Karpas-422 (cell line): ENCODE measurements at regions not wholly inside any gene's neighbourhood (a gene's known extent, or its start where the extent isn't known, plus 50 kb on each side); places are given as distances from the start of the nearest gene placed in this dataset.

Source experiments
- DNase-seq: peaks from one replicate; pipeline ENCODE4 v3.0.0-alpha.2; 2015
- H2AFZ ChIP-seq: fragments of 200-600 bp; sonication (generic); 2 replicates; pipeline ENCODE4 v1.6.1; 2014; ENCODE audit warnings: antibody characterized with exemption, low read length, mixed read lengths
- H3K27ac ChIP-seq: fragments of 200-600 bp; sonication (generic); 2 replicates; pipeline ENCODE4 v1.5.1; 2014; ENCODE audit warnings: mild to moderate bottlenecking, low read length, moderate library complexity
- H3K27me3 ChIP-seq: fragments of 200-600 bp; sonication (generic); 2 replicates; pipeline ENCODE4 v1.6.1; 2014; ENCODE audit warnings: low read length, mixed read lengths
- H3K36me3 ChIP-seq: fragments of 200-600 bp; sonication (generic); 2 replicates; pipeline ENCODE4 v1.6.1; 2014; ENCODE audit warnings: low read length, mixed read lengths; ENCODE audit not compliant: insufficient read depth
- H3K4me1 ChIP-seq: fragments of 200-600 bp; sonication (generic); 2 replicates; pipeline ENCODE4 v1.6.1; 2014; ENCODE audit warnings: mild to moderate bottlenecking, low read length, mixed read lengths
- H3K4me2 ChIP-seq: fragments of 200-600 bp; sonication (generic); 2 replicates; pipeline ENCODE4 v1.6.1; 2014; ENCODE audit warnings: low read length, low read depth, mild to moderate bottlenecking; ENCODE audit not compliant: poor library complexity, severe bottlenecking
- H3K4me3 ChIP-seq: fragments of 200-600 bp; sonication (generic); 2 replicates; pipeline ENCODE4 v1.5.1; 2014; ENCODE audit warnings: mild to moderate bottlenecking, antibody characterized with exemption, low read length, mixed read lengths
- H3K79me2 ChIP-seq: fragments of 200-600 bp; sonication (generic); 2 replicates; pipeline ENCODE4 v1.6.1; 2014; ENCODE audit warnings: mild to moderate bottlenecking, low read length, mixed read lengths
- H3K9ac ChIP-seq: fragments of 200-600 bp; sonication (generic); 2 replicates; pipeline ENCODE4 v1.6.0; 2014; ENCODE audit warnings: low read length
- H3K9me2 ChIP-seq: fragments of 200-600 bp; sonication (generic), shearing (Covaris generic); replicated peaks from 2 replicates; pipeline ENCODE4 v1.6.0; 2014; ENCODE audit warnings: mild to moderate bottlenecking, low read length, moderate library complexity; ENCODE audit not compliant: insufficient read depth
- H3K9me3 ChIP-seq: fragments of 300-700, 200-600 bp; sonication (generic); 2 replicates; pipeline ENCODE4 v1.6.1; 2014; ENCODE audit warnings: low read length, mixed read lengths
- H4K20me1 ChIP-seq: fragments of 200-600 bp; sonication (generic); 2 replicates; pipeline ENCODE4 v1.6.1; 2014; ENCODE audit warnings: mild to moderate bottlenecking, antibody characterized with exemption, low read length, low read depth; ENCODE audit not compliant: insufficient read depth

DNA sequence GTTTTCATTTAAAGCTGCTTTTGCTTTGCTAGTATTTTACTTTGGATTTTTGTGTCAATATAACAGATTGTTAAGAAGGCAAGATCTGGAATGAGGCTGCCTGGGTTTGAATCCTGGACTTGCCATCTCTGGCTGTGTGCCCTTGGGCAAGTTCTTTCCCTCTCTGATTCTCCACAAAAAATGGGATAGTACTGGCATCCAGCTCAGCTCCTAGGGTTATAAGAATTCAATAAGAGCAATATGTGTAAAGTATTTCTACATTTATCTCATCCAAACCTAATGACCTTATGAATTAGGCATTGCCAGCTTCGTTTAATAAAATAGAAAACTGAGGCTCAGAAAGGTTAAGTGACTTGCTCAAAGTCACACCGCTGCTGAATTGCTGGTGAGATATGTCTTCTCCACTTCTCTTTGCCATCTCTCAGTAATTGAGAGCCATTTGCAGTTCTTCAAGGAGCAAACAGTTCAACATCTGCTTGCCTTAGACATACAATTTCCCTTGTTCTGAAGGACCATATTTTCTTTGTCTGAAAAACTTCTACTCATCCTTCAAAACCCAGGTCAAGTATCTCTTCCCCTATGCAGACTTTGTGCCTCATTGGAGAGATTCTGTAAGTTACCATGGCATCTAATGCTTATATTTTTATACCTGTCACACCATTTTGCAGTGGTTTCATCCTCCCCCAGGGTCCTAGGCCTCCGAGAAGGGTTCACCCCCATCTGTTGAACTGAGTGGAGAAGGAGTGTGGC is 80.8 kb upstream of the TLE3 start:
- Histone ChIP-seq H3K79me2 (no peaks in the 10 kb centered on the region), H3K4me1 (peaks cover 28% of the 10 kb centered on the region), H3K9me3 (no peaks in the 10 kb centered on the region), H2AFZ (no peak overlapping the region), H3K9ac (no peak overlapping the region), H3K27ac (no peak overlapping the region), H3K4me2 (no peak overlapping the region), H3K27me3 (0 out of 2 replicates have a peak, but pooled peaks cover 3% of the 10 kb centered on the region), H3K36me3 (no peaks in the 10 kb centered on the region), H3K9me2 (no peaks in the 10 kb centered on the region), H4K20me1 (no peaks in the 10 kb centered on the region), H3K4me3 (no peak overlapping the region)
- no peak for DNase-seq

- Histone ChIP-seq H3K4me2 (no peak overlapping the region), H3K27me3 (0 out of 2 replicates have a peak, but pooled peaks cover 3% of the 10 kb centered on the region), H4K20me1 (0 out of 2 replicates have a peak, but pooled peaks cover 8% of the 10 kb centered on the region), H3K27ac (no peak overlapping the region), H3K9me2 (no peaks in the 10 kb centered on the region), H3K79me2 (no peaks in the 10 kb centered on the region), H3K4me3 (no peak overlapping the region), H3K9ac (no peak overlapping the region), H3K9me3 (no peaks in the 10 kb centered on the region), H2AFZ (no peak overlapping the region), H3K36me3 (no peaks in the 10 kb centered on the region), H3K4me1 (peaks cover 3% of the 10 kb centered on the region)
- DNase-seq, result peak; percentile 54
These were observed 75.0 kb upstream of the TLE3 start for GRCh38 chr15:70172566-70173225.

GRCh38 chr15:70172124-70172523 is 74.4 kb upstream of the TLE3 start:
- Histone ChIP-seq H3K9me2 (no peaks in the 10 kb centered on the region), H3K79me2 (no peaks in the 10 kb centered on the region), H3K27ac (no peak overlapping the region), H3K9me3 (no peaks in the 10 kb centered on the region), H4K20me1 (0 out of 2 replicates have a peak, but pooled peaks cover 8% of the 10 kb centered on the region), H2AFZ (no peak overlapping the region), H3K4me2 (no peak overlapping the region), H3K36me3 (no peaks in the 10 kb centered on the region), H3K4me3 (no peak overlapping the region), H3K4me1 (peaks cover 3% of the 10 kb centered on the region), H3K27me3 (0 out of 2 replicates have a peak, but pooled peaks cover 3% of the 10 kb centered on the region), H3K9ac (no peak overlapping the region)
- DNase-seq, result no peak

DNA sequence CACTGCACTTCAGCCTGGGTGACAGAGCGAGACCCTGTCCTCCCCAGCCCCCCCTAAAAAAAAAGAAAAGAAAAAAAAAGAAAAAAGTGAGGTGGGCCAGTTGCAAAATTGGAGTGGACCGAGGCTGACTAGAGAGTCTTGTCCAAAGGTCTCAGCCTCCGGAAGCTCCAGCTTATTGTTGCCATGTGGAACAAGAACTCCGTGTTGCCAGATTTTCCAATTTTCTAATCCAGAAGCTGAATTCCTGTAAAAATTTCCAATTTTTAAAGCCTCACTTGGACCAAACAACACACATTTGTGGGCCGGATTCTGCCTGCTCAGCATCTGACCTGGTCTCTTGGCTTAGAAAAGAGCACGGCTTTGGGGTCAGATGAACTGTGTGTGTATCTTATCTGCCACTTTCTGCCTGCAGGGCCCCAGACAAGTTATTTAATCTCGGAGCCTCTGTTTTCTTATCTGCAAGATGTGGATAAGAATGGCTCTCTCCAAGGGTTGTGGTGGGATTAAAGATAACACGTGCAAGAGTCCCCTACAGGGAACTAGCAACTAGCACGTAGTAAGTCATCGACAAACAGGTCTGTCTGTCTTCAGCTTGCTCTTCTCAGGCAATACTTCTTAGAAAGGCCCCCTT is 73.7 kb upstream of the TLE3 start:
- H4K20me1 ChIP-seq, result 0 out of 2 replicates have a peak, but pooled peaks cover 8% of the 10 kb centered on the region
- no peaks in the 10 kb centered on the region for H3K9me3 ChIP-seq
- no peaks in the 10 kb centered on the region for H3K79me2 ChIP-seq
- H3K27me3 ChIP-seq, result 0 out of 2 replicates have a peak, but pooled peaks cover 3% of the 10 kb centered on the region
- no peak overlapping the region for H2AFZ ChIP-seq
- no peaks in the 10 kb centered on the region for H3K36me3 ChIP-seq
- no peak overlapping the region for H3K4me3 ChIP-seq
- DNase-seq, result no peak
- H3K4me1 ChIP-seq, result peaks cover 3% of the 10 kb centered on the region
- H3K9me2 ChIP-seq, result no peaks in the 10 kb centered on the region
- no peak overlapping the region for H3K9ac ChIP-seq
- no peak overlapping the region for H3K4me2 ChIP-seq
- no peak overlapping the region for H3K27ac ChIP-seq

- Histone ChIP-seq H3K79me2 (no peaks in the 10 kb centered on the region), H3K27ac (no peak overlapping the region), H3K36me3 (no peaks in the 10 kb centered on the region), H4K20me1 (0 out of 2 replicates have a peak, but pooled peaks cover 8% of the 10 kb centered on the region), H2AFZ (no peak overlapping the region), H3K4me2 (no peak overlapping the region), H3K27me3 (0 out of 2 replicates have a peak, but pooled peaks cover 3% of the 10 kb centered on the region), H3K4me1 (peaks cover 3% of the 10 kb centered on the region), H3K9me3 (no peaks in the 10 kb centered on the region), H3K9me2 (no peaks in the 10 kb centered on the region), H3K9ac (no peak overlapping the region), H3K4me3 (no peak overlapping the region)
- DNase-seq, result no peak
These were observed 72.5 kb upstream of the TLE3 start for GRCh38 chr15:70170096-70170699.

DNA sequence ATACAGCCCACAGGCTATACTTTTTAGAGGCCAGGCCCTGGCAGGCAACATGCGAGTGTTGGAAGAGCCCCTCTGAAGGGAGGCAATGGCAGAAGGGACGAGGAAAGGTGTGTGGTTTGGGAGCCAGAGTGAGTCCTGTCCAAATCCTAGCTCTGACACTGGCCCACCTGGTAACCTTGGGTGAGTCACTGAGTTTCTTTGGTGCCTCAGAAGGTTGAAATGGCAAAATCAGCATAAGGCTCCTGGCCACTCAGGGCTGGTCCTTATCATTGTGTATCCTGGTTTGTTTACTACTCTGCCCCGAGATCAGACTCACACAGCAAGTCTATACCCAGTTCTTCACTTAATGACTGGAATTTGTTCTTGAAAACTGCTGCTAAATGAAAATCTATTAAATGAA is 71.4 kb upstream of the TLE3 start:
- Histone ChIP-seq H3K4me2 (no peak overlapping the region), H3K9me2 (no peaks in the 10 kb centered on the region), H3K79me2 (no peaks in the 10 kb centered on the region), H3K27me3 (0 out of 2 replicates have a peak, but pooled peaks cover 3% of the 10 kb centered on the region), H3K4me3 (no peak overlapping the region), H3K4me1 (peaks cover 3% of the 10 kb centered on the region), H2AFZ (no peak overlapping the region), H3K9me3 (no peaks in the 10 kb centered on the region), H3K36me3 (no peaks in the 10 kb centered on the region), H3K9ac (no peak overlapping the region), H3K27ac (no peak overlapping the region), H4K20me1 (0 out of 2 replicates have a peak, but pooled peaks cover 8% of the 10 kb centered on the region)
- no peak for DNase-seq

DNA sequence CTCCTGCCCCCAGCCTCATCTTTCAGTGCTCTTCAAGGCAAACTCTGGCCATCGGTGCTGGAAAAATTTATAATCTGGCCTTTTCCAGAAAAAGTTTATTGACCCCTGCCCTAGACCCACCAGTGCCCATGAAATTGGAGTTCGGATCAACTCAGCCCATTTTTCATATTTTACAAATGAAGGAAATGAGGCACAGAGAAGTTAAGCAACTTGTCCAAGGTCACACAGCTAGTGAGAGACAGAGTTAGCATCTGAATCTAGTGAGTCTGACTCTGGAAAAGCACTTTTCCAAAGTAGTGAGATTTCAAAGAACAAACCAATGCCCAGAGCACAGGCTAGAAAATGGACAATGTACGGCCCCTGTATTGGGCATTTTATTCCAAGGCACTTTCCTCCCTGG is 69.4 kb upstream of the TLE3 start:
- Histone ChIP-seq H3K9me2 (no peaks in the 10 kb centered on the region), H3K9ac (no peak overlapping the region), H3K4me1 (peaks cover 3% of the 10 kb centered on the region; the same call in 1 of the 2 replicates), H3K36me3 (no peaks in the 10 kb centered on the region), H3K79me2 (no peaks in the 10 kb centered on the region), H3K4me3 (no peak overlapping the region), H3K4me2 (no peak overlapping the region), H3K27me3 (no peaks in the 10 kb centered on the region), H2AFZ (no peak overlapping the region), H4K20me1 (0 out of 2 replicates have a peak, but pooled peaks cover 6% of the 10 kb centered on the region), H3K9me3 (no peaks in the 10 kb centered on the region), H3K27ac (no peak overlapping the region)
- no peak for DNase-seq
